HCEC 1CT (cell line): ENCODE measurements at regions not wholly inside any gene's neighbourhood (a gene's known extent, or its start where the extent isn't known, plus 50 kb on each side); places are given as distances from the start of the nearest gene placed in this dataset.
A peak's percentile ranks its signal among the peaks of the same experiment; 100 is the strongest.

Experiments used
- DNase-seq: peaks from one replicate; pipeline ENCODE4 v3.0.0-alpha.2; 2017

DNA sequence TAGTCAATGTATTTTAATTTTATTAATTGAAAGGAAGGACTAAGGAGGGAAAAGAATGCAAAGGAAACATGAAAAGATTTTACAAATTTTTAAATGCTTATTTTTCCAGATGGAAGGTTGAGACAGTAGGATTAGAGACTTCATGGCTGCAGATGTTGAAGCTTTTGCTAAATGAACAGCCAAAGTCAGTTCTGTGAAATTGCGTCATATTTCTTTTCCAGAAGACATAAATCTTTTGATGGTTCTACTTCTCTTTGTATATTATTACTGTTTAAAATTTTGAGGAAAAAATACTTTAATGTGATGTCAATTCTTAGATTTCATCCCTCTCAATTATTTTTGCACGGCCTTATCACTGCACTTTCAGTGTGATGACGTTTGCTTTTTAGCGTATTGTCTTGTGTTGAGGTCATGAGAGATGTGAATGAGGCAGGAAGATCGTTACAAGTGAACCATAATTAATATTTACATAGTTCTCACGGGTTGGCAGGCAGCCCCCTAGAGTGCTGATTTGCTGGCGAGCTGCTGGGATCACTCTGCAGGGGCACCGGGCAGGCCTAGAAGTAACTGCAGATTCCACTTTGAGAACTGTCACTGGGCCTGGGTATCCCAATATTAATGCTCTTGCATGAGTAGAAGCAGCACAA is 158.1 kb downstream of the TBXT start:
- no peak for DNase-seq

DNA sequence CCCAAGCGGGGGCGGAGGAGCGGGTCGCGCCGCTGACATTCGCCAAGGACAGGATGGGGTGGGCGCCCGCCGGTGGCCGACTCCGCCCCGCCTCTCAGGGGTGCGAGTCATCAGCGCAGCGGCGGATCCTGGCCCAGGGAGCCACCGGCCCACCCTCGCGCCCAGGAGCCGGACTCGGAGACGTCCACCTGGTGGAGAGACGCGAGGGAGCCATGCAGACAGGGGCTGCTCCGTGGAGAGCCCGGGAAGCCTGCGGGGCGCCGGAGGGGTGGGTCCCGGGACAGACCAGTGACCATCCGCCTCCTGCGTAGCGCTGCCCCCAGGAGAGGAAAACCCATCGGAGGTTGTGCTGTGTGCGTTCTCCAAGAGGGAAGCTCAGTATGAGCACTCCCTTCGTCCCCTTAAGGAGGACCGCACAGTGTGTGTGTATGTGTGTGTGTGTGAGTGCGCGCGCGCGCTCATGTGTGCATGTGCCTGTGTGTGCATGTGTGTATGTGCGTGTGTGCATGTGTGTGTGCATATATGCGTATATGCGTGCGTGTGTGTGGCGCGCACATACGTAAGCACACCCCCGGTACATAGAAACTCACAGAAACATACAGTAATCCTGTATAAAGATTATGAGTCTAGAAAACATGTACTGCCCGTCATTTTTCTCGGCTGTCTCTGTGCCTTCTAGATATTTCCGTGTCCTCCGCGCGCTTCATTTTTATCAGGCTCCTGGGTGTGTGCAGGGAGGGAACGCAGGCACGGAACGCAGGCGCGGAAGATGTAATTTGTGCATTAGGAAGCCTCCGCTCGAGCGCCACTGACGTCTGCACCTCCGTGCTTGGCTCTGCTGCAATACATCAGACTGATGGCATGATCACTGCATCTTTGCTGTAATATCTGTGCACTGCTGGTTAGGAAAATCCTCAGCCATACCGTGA is 158.9 kb downstream of the TBXT start:
- DNase-seq = no peak

DNA sequence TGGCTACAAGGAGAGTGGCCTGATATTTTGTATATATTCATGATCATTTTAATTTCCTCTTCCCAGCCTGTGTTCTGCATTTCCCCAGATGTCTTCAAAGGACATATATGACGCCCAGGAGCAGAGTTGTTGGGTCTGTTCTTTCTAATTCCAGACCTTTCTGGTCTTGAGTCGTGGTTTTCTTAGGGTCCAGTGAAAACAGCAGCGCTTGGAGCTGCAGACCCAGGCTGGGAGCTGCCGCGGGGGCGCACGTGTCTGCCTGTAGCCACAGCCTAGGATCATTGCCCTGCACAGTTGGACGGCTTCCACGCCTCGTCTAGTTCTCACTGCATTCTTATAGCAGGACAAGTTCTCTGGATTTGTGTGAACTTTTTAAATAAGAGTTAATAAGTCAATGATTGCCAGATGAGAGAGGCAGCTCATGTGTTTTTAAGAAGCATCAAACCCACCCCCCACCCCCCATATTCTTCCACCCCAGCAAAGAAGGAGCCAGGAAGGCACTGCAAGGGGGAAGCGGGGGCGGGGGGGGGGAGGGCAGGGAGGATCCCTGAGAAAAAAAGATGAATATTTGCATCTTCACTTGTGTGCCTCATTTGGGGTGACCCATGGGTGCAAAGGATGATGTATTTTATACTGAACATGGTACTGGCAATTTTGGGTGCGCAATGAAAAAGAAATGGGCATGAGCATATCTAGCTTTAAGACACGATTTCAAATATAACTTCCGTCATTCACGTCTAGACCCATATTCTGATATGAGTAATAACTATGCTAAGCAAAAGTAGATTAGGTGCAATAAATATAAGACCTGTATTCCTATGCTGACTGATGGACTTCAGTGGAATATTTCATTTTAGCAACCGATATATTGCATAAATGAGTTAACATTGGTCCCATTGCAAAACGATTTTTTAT is 160.0 kb downstream of the TBXT start:
- DNase-seq = peak; percentile 44

DNA sequence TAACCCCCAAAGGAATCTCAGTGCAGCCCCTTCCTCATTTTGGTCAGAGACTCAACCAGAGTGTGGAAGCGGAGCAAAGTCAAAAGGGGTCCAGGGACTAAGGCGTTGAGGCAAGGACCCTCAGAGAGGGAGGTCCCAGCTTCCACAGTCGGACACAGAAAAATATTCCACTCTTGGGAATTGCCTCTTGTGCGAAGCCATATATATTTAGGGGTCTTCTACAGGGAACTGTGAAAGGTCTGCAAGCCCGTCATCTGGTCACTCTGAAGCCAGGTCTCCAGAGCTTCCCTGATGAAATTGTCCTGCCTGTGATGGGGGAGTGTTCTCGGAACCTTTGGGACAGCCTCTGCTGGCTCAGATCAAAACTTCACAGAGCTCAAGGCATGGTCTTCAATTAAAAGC is 160.8 kb downstream of the TBXT start:
- DNase-seq = no peak

DNA sequence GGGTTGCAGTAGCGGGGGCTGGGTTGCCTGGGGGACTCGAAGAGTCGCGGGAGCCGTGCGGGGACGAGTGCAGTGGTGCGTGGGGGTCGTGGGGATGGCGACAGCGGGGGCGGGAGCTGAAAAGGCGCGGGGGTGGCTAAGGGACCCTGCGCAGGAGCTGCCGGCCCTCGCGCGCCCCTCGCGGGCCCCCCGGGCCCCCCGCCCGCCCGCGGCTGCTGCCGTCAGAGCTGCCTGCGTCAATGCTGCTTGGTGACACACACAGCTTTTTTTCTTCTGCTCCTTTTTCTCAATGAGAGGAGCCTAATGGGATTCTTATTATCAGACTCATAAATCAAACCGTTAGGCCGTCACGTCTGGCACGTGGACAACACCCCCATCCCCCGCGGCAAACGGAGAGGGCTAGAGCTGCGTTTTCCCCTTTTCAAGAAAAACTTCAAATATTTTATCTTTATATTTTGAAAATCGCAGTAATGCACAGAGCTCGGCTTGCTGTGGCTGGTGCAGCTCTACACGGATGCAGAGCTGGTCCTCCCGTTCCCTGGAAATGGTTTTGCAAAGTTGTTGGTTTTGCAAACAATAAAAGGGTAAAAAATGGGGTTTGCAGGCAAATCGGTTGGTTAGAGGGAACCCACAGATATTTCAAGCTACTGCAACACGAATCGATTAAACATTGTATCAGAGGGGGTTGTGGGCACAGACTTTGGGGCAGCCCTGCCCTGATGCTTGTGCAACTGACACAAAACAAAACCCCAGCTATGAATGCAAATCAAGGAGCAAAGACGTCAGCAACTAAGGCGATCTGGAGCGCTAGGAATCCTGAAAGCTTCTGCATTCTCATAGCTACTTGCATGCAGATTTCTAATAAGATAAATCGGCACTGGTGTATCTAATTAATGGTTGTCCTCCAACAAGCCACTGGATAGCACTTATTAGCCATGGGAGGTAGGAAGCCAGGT is 161.4 kb downstream of the TBXT start:
- DNase-seq = peak; percentile 51

DNA sequence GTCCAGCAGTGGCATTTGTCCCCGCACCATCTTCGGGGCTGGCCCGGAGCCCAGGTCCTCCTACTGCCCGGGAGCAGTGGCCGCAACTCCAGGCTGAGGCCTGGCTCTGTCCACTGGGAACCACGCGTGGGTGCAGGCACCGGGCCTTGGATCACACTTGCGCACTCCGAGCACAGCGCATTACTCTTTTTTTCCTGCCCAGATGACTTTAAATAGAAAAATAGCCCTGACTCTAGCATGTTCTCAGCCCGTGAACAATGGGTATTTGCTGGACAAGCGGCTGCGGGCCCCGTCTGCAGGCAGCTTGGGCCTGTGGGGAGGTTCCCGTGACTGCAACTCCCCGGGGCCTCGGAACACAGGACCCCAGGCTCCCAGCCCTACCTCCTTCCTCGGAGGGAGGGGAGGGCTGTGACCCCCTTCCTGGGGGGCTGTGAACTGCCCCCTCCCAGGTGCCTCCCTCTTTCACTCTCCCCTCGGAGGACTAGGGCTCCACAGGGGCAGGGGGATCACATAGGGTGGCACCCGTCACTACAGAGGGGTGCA is 162.2 kb downstream of the TBXT start:
- DNase-seq = no peak

DNA sequence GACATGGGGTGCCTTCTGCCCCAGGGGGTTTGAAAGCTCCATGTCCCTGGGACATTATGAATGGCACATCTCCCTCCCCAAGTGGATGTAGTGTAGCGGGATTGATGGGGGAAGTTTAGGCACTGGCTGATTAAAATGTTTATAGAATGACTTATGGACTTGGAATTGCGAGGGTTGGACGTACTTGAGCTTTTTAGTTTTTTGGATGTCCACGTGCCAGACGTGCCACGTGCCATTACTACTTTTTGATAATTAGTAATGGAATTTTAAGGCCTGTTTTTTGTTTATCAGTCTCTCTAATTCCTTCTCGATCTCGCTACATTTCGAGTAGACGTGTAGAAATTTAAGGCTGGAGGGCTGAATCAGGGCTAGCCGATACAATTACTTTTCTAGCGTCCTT is 162.8 kb downstream of the TBXT start:
- DNase-seq = no peak

DNA sequence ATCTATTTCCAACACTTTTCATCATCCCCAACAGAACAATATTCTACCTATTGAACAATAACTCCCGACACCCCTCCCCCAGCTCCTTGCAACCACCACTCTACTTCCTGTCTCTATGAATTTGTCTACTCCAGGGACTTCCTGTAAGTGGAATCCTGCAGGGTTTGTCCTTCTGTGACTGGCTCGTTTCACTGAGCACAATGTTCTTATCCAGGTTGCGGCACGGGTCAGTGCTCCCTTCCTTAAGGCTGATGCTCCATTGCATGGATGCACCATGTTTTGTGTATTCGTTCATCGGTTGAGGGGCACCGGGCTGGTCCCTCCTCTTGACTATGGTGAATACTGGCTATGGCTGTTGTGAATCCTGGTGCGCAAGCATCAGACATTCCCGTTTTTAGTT is 163.2 kb downstream of the TBXT start:
- DNase-seq = no peak

DNA sequence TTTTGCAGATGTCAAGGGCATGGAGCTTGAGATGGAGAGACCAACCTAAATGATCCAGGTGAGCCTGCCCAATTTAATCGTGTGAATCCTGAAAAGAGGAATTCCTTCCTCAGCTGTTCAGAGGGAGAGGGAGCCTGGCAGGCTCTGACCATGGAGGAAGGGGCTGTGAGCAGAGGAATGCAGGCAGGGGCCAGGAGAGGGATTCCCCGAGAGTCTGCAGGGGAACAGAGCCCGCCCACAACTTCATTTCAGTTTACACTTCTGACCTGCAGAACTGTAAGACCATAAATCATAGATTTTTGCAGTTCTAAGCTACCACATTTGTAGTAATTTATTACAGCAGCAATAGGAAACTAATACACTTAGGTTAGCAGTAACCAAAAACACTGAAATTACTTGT is 164.1 kb downstream of the TBXT start:
- no peak for DNase-seq

DNA sequence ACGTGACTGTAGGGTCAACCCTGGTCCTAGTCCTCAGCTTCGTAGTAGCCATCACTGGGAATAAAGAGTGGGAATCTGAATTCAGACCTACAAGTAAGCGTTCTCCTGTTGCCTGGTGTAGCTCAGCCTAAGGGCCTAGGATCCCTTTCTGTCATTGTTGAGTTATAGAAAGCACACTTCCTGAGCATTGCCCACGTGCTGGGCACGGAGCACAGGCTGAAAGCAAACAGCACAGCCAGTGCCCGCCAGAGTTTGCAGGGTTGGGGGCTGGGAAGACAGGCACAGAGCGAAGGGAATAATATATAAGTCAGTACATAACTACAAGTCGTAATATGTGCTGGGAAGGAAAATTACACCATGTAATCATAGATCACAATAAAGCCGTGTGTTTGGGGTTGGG is 166.3 kb downstream of the TBXT start:
- DNase-seq = no peak

DNA sequence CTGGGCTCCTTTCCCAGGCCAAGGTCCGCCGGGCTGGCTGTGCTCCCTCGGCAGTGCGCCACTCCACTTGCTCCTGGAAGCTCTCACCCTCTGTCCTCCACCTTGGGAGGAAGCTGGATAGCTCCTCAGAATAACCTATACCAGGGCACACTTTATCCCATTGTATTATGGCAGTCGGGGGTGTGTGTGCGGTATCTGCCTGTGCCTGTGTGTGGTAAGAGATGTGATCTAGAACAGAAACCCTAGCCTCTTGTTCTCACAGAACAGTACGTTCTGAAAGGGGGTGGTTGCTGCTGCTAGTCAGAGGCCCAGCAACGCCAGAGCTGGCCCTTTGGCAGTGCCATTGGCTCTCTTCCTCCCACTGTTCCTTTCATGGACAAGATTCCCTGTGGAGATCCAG is 168.4 kb downstream of the TBXT start:
- no peak for DNase-seq

DNA sequence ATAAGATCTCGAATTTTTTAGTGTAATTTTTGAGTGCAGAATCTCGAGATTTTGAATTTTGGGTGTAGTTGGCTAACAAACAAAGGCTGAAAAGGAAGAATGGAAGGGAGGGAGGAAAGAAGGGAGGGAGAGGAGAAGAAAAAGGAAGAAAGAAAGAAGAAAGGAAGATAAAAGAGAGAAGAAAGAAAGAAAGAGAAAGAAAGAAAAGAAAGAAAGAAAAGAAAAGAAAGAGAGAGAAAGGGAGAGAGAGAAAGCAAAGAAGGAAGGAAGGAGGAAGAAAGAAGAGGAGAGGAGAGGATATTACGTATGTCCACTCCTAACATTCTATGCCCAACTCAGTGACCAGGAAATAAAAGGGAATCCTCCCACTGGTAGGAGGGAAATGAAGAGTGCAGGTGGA is 169.6 kb downstream of the TBXT start:
- no peak for DNase-seq

DNA sequence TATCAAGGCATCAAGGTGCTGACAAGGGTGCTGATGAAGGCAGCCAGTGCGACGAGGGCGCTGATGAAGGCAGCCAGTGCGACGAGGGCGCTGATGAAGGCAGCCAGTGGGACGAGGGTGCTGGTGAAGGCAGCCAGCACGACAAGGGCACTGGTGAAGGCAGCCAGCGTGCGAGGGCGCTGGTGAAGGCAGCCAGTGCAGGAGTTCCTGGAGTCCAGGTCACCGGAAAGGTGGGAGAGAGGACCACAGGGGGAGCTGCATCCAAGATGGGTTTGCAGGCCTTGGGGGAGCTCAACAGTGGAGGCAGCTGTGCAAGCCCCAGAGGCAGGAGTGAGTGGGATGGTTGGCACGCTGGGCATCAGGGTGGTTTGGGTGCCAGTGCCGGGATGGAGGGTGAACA is 176.3 kb downstream of the TBXT start:
- no peak for DNase-seq

DNA sequence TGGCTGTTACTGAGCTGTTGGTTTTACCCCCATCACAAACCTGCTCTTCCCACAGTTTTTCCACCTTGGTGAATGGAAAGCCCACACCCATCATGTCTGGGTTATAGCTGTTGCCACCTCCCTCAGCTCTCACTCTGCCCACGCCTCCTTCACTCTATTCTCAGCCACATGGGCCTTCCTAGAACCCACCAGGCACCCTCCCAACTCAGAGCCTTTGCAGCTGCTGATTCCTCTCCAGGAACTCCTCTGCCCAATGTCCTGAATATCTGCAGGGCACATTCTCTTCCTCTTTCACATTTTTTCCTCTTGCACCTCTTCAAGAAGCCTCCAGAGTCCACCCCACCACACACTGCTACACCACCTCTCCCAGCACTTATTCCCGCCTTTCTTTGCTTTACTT is 177.4 kb downstream of the TBXT start:
- no peak for DNase-seq

DNA sequence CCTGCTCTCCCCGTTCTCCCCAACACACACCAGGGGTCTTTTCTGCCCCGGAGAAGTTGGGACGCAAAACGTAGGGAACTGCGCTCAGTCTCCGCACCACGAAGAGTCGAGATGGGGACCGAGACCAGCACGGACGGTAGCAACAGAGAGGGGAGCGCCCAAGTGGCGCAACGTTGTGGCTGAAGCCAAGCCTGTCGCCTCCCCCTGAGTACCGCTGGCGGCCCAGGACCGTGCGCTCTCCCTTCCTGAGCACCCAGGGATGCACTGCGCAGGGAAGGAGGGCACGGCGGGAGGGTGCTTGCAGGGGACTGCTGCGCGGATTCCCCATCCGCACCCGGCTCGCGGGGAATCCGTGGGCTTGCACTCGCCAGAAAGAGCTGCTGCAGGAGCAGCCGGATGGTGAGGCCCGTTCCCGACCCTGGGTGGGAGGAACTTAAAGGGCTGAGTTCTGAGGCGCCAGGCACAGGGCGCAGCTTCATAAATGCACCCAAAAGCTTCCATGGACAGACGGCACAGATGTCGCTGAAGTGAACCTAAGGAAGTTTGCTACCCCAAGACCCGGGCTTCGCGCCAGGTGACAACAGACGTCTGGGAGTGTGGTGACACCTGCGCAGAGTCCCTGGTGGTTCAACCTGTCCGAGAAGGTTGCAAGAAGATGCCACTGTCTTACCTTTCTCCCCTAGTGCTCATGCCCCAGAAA is 178.7 kb downstream of the TBXT start:
- no peak for DNase-seq

DNA sequence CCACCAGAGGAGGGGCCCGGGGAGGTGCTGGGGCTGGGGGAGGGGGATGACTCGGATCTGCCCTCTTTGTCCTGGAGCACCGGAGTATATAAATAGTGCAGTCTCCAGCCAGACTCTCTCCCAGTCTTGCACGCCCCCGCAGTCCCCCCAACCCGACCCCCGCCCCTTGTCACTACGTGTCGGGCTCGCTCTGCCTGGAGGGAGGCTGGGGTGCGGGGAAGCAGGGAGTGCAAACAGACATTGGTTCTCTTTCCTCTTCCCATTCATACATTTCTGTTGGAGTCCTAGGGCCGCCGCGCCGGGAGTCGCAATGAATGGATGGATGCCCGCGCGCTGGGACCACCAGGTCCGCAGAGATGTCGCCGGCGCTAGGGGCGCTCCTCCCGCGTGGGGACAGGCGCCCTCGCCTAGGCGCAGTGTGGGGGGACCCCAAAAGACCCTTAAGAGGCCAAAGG is 179.3 kb downstream of the TBXT start:
- no peak for DNase-seq

DNA sequence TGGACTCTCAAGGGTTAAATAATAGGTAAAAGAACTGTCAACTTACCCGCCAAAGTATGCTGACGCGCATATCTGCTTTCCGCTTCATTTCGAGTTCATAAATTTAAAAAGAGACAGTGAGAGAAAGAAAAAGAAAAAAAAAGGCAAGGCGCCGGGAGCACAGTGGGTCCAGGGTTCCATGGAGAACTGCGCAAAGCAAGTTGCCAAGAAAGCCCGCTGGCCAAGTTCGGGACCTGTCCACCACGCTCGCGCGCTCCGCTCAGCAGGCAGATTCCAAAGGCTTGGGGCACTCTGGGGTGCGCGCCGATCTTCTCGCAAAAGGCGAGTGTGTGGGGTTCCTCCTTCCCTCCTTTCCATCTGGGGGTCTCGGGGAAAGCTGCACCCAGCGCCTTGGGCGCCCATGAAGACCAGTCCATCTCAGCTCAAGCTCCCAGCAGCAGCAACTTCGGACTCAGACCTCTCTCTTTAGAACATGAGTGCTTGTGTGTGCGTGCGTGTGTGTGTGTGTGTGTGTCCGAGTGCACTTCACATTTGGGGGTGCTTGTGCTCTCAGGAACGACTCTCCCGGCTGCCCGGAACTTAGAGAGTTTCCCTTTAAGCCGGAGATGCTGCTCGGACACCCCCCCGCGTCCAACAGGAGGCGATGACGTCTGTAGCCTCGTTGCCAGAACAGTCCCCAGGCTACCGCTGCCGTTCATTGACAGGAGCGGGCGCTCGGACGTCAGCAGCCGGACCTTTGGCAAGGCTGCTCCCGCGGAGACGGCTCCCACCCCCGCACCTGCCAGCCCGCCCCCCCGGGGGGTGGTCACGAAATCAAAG is 180.0 kb downstream of the TBXT start:
- peak; percentile 56 for DNase-seq

DNA sequence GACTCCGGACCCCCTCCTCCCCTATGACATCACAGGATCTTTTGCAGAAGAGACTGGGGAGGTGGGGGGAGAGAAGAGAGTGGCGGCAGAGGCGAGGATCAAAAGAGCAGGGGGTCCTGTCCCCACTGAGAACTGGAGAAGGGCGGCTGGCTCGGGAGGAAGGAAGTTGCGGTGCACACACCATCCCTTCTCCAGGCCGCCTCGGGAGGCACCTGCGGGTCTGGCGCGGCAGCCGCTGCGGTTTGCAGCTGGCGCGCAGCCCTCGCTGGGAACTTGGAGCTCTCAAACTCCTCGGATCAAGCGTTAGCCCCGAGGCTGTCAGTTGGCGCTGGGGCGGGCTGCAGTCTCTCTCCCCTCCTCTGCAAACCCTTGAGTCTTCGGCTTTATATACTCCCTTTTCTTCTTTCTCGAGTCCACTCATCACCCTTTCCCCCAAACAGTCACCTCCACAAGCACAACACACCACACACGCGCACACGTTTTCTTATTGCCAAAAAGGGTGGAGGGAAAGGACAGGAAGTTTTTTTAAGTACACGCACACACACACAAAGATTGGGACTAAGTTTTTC is 180.7 kb downstream of the TBXT start:
- no peak for DNase-seq

DNA sequence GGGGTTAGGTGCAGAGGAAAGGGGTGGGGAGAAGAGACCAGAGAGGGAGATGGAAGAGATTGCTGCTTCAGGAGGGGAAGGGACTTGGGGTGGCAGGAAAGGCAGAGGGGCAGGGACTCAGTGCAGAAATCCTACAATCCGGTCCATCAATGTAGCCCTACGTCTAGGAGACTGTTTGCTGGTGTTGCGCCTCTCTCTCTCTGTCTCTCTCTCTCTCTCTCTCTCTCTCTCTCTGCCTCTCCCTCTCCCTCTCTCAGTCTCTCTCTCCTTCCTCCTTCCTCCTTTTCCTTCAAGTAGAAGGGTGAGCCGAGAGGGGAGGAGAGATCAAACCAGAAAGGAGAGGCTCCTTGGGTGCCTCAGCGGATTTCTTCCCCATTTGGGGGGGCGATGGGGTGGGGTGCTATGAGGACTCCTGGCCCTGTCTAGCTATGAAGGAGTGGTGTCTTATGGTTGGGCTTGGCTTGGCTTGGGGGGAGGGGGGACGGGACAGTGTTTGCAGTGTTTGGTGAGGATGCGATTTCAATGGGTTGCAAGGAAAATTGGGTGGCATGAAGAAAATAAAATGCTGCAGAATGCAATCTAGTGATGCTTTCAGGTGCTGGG is 181.2 kb downstream of the TBXT start:
- no peak for DNase-seq
